ENCODE measurements at regions not wholly inside any gene's neighbourhood (a gene's known extent, or its start where the extent isn't known, plus 50 kb on each side); places are given as distances from the start of the nearest gene placed in this dataset.

DNA sequence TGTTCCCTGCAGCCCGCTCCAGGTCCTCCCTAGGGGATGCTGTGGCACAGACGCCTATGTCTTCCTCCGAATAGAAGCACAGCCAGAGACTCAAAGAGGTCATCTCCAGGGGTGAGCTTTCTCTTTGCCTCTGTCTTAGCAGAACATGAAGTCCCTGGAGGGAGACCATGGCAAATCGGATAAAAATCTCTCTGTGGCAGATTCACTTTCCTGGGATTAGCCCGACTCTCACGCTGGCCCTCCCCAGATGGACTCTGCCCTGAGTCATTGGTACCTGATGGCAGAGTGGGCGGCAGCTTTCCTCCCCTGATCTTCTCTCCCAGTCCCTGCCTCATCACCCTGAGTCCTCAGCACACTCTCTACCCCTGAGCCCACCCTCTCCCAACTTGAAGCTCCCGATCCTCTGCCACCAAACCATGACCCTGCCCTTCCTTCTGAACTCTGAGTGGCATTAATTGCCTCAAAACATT, 58.0 kb upstream of the CCDC167 start:
- Histone ChIP-seq H3K4me3 (replicated peaks in 1 of 4; ENCODE audit: control extremely low read depth in 1 of 4, insufficient read depth in 1 of 4, low read depth in 3 of 4, low read length in 4 of 4) (no peak overlapping the region), H2AFZ (ENCODE audit: low read length) (no peak overlapping the region), H3K79me2 (ENCODE audit: control insufficient read depth, insufficient read depth, low read length) (no peaks in the 10 kb centered on the region), H3K27me3 (ENCODE audit: control insufficient read depth, insufficient read depth, low read length) (peaks cover 15% of the 10 kb centered on the region), H3K27ac (ENCODE audit: insufficient read depth, low read length) (no peak overlapping the region), H3K9me3 (ENCODE audit: control insufficient read depth, insufficient read depth, low read depth, low read length) (no peaks in the 10 kb centered on the region), H3K4me2 (ENCODE audit: extremely low read depth, insufficient read depth, low read length) (no peak overlapping the region), H3K9ac (ENCODE audit: insufficient read depth, low read length) (no peak overlapping the region), H3K36me3 (ENCODE audit: control insufficient read depth, insufficient read depth, low read length) (no peaks in the 10 kb centered on the region), H4K20me1 (ENCODE audit: control insufficient read depth, extremely low read depth, insufficient read depth, low read length) (no peaks in the 10 kb centered on the region), H3K4me1 (ENCODE audit: control insufficient read depth, extremely low read depth, insufficient read depth, low read length) (peaks cover 13% of the 10 kb centered on the region)
- no peak for DNase-seq (ENCODE audit: low read depth in 2 of 2)
- TF ChIP-seq EZH2 (IDR thresholded peaks at IDR 0.05; ENCODE audit: low read length, missing control alignments) = no peak

DNA sequence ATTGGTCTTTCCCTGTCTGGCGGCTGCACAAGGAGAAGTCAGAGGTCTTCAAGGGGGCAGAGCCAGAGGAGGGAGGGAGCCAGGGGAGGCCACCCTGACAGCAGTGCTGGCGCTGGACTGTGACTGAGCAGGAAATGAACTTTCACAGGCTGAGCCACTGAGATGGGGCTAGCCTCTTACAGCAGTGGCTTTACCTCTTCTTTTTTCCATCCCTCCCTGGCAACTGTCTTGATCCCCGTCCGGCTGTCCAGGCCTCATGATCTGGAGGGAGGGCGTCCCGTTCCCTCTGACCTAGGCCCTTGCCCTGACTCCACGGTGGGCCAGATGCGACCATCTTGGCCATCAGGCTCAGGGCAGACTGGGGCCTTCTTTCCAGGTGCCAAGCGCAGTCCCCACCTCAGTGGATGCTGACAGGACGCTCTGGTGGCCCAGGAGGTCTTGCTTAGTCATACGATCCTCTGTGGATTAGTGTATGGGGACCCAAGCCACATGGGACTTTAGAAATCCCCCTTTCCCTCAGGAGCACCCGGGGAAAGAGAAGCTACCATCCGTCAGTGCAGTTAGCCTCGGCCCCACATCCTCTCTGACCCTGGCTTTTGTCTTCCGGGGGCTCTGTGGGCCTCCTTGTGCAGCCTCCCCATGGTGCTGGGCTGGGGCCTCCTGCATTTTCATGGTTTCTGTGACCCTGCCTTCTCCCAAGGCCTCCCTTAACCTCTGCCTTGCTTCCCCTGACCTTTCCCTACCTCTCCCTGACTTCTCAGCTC, 57.4 kb upstream of the CCDC167 start:
- no peak for DNase-seq (ENCODE audit: low read depth in 2 of 2)
- Histone ChIP-seq H2AFZ (ENCODE audit: low read length) (no peak overlapping the region), H3K36me3 (ENCODE audit: control insufficient read depth, insufficient read depth, low read length) (no peaks in the 10 kb centered on the region), H4K20me1 (ENCODE audit: control insufficient read depth, extremely low read depth, insufficient read depth, low read length) (no peaks in the 10 kb centered on the region), H3K9me3 (ENCODE audit: control insufficient read depth, insufficient read depth, low read depth, low read length) (no peaks in the 10 kb centered on the region), H3K4me1 (ENCODE audit: control insufficient read depth, extremely low read depth, insufficient read depth, low read length) (peaks cover 13% of the 10 kb centered on the region), H3K4me2 (ENCODE audit: extremely low read depth, insufficient read depth, low read length) (no peak overlapping the region), H3K9ac (ENCODE audit: insufficient read depth, low read length) (no peak overlapping the region), H3K79me2 (ENCODE audit: control insufficient read depth, insufficient read depth, low read length) (no peaks in the 10 kb centered on the region), H3K27ac (ENCODE audit: insufficient read depth, low read length) (no peak overlapping the region), H3K27me3 (ENCODE audit: control insufficient read depth, insufficient read depth, low read length) (peaks cover 15% of the 10 kb centered on the region), H3K4me3 (replicated peaks in 1 of 4; ENCODE audit: control extremely low read depth in 1 of 4, insufficient read depth in 1 of 4, low read depth in 3 of 4, low read length in 4 of 4) (no peak overlapping the region)
- TF ChIP-seq EZH2 (IDR thresholded peaks at IDR 0.05; ENCODE audit: low read length, missing control alignments) = no peak
- TF ChIP-seq, protein P1, sequence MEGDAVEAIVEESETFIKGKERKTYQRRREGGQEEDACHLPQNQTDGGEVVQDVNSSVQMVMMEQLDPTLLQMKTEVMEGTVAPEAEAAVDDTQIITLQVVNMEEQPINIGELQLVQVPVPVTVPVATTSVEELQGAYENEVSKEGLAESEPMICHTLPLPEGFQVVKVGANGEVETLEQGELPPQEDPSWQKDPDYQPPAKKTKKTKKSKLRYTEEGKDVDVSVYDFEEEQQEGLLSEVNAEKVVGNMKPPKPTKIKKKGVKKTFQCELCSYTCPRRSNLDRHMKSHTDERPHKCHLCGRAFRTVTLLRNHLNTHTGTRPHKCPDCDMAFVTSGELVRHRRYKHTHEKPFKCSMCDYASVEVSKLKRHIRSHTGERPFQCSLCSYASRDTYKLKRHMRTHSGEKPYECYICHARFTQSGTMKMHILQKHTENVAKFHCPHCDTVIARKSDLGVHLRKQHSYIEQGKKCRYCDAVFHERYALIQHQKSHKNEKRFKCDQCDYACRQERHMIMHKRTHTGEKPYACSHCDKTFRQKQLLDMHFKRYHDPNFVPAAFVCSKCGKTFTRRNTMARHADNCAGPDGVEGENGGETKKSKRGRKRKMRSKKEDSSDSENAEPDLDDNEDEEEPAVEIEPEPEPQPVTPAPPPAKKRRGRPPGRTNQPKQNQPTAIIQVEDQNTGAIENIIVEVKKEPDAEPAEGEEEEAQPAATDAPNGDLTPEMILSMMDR (conservative IDR thresholded peaks at IDR 0.05 in 1 of 2, IDR thresholded peaks at IDR 0.05 in 1 of 2; ENCODE audit: low read depth in 1 of 2, low read length in 2 of 2) = no peak

DNA sequence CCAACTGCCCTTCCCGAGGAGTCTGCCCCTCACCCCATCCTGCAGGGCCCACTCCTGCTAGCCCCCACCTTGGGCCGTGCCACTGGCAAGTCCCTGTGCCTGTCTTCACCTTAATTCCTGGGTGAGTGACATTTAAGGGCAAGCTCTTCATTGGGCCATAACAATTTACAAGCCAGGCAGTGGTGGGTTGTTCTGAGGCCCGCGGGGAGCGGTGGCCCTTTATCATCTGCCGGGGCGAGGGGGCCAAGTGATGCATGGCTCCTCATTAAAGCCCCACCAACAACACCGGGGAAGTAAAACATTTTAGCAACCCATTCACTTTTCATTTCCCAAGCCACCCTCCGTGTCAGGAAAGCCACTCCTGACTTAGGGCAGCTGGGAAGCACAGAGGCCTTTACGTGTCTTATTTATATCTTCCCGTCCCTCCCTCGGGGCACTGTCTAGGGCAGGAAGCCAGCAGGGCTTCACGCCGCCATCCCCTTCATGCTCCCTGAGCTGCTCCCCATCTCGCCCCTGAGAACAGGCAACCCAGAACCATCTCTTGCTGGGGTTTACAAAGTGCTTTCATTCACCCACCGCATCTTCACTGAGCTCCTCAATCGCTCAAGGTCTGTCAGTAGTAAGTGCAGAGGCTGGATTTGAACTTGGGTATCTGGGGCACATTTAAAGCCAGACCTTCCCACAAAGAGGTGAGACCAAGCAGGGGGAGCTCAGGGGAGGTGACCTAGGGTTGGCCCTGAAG, 55.5 kb upstream of the CCDC167 start:
- Histone ChIP-seq H3K4me2 (ENCODE audit: extremely low read depth, insufficient read depth, low read length) (no peak overlapping the region), H3K27ac (ENCODE audit: insufficient read depth, low read length) (no peak overlapping the region), H4K20me1 (ENCODE audit: control insufficient read depth, extremely low read depth, insufficient read depth, low read length) (no peaks in the 10 kb centered on the region), H3K79me2 (ENCODE audit: control insufficient read depth, insufficient read depth, low read length) (no peaks in the 10 kb centered on the region), H3K9ac (ENCODE audit: insufficient read depth, low read length) (no peak overlapping the region), H3K4me3 (replicated peaks in 1 of 4; ENCODE audit: control extremely low read depth in 1 of 4, insufficient read depth in 1 of 4, low read depth in 3 of 4, low read length in 4 of 4) (no peak overlapping the region), H3K27me3 (ENCODE audit: control insufficient read depth, insufficient read depth, low read length) (peaks cover 12% of the 10 kb centered on the region), H2AFZ (ENCODE audit: low read length) (no peak overlapping the region), H3K9me3 (ENCODE audit: control insufficient read depth, insufficient read depth, low read depth, low read length) (no peaks in the 10 kb centered on the region), H3K36me3 (ENCODE audit: control insufficient read depth, insufficient read depth, low read length) (no peaks in the 10 kb centered on the region), H3K4me1 (ENCODE audit: control insufficient read depth, extremely low read depth, insufficient read depth, low read length) (peaks cover 13% of the 10 kb centered on the region)
- DNase-seq (ENCODE audit: low read depth in 2 of 2) = no peak
- TF ChIP-seq, protein P1 (conservative IDR thresholded peaks at IDR 0.05 in 1 of 2, IDR thresholded peaks at IDR 0.05 in 1 of 2; ENCODE audit: low read depth in 1 of 2, low read length in 2 of 2) = no peak
- no peak for TF ChIP-seq EZH2 (IDR thresholded peaks at IDR 0.05; ENCODE audit: low read length, missing control alignments)

Measured in fibroblast of lung (primary cell).